Immature natural killer cell (primary cell): ENCODE measurements at regions not wholly inside any gene's neighbourhood (a gene's known extent, or its start where the extent isn't known, plus 50 kb on each side); places are given as distances from the start of the nearest gene placed in this dataset.

ENCODE experiments used
- DNase-seq, 3 donors: peaks; one replicate each; pipeline ENCODE4 v3.0.0; 2022; ENCODE audit warnings: mixed read lengths in 1 of 3
- H3K27ac Mint-ChIP-seq, 6 donors: one replicate each; pipeline ENCODE4 v1.8.0; 2020; ENCODE audit warnings: mixed read lengths in 6 of 6, mild to moderate bottlenecking in 5 of 6, inconsistent platforms in 4 of 6, moderate library complexity in 3 of 6
- H3K27me3 Mint-ChIP-seq, 3 donors: one replicate each; pipeline ENCODE4 v1.8.0; 2020 to 2021; ENCODE audit warnings: low read depth in 3 of 3, mild to moderate bottlenecking in 3 of 3, mixed read lengths in 3 of 3, moderate library complexity in 3 of 3, inconsistent platforms in 1 of 3
- H3K36me3 Mint-ChIP-seq, 3 donors: one replicate each; pipeline ENCODE4 v1.8.0; 2020; ENCODE audit warnings: mixed read lengths in 3 of 3, inconsistent platforms in 2 of 3, mild to moderate bottlenecking in 2 of 3
- H3K4me1 Mint-ChIP-seq, 2 donors: one replicate each; pipeline ENCODE4 v1.8.0; 2020; ENCODE audit warnings: inconsistent platforms in 2 of 2, mild to moderate bottlenecking in 2 of 2, mixed read lengths in 2 of 2, moderate library complexity in 1 of 2
- H3K4me3 Mint-ChIP-seq, 5 donors: one replicate each; pipeline ENCODE4 v1.8.0; 2020; ENCODE audit warnings: mild to moderate bottlenecking in 5 of 5, mixed read lengths in 5 of 5, inconsistent platforms in 3 of 5, moderate library complexity in 3 of 5
- H3K9me3 Mint-ChIP-seq, 6 donors: one replicate each; pipeline ENCODE4 v1.8.0; 2020; ENCODE audit warnings: mild to moderate bottlenecking in 6 of 6, mixed read lengths in 6 of 6, inconsistent platforms in 4 of 6, moderate library complexity in 3 of 6

- H3K36me3 Mint-ChIP-seq: no peaks in the 10 kb centered on the region
These were observed 153.6 kb downstream of the VEGFA start for GRCh38 chr6:43923376-43924221.

GRCh38 chr6:43922426-43923375 lies 152.7 kb downstream of the VEGFA start:
- DNase-seq: no peak
- H3K27me3 Mint-ChIP-seq: peaks cover 11 to 17% (median 16%) of the 10 kb centered on the region in 3 donors
- peaks cover 31 to 39% of the 10 kb centered on the region in 2 donors for H3K4me1 Mint-ChIP-seq
- H3K36me3 Mint-ChIP-seq: no peaks in the 10 kb centered on the region
- peak overlapping the region in 2 of 5 donors; percentile 24 to 43 for H3K4me3 Mint-ChIP-seq
- H3K9me3 Mint-ChIP-seq: no peaks in the 10 kb centered on the region
- H3K27ac Mint-ChIP-seq: no peak overlapping the region

More at GRCh38 chr6:43923376-43924221, 153.6 kb downstream of the VEGFA start:
- no peak for DNase-seq
- Mint-ChIP-seq H3K27ac (peak overlapping the region in 4 of 6 donors; percentile 12 to 74 (median 62)), H3K9me3 (no peaks in the 10 kb centered on the region), H3K27me3 (peaks cover 11 to 17% (median 14%) of the 10 kb centered on the region in 3 donors), H3K4me1 (peaks cover 33 to 45% of the 10 kb centered on the region in 2 donors), H3K4me3 (peak overlapping the region; percentile 59 to 77 (median 75))

DNA sequence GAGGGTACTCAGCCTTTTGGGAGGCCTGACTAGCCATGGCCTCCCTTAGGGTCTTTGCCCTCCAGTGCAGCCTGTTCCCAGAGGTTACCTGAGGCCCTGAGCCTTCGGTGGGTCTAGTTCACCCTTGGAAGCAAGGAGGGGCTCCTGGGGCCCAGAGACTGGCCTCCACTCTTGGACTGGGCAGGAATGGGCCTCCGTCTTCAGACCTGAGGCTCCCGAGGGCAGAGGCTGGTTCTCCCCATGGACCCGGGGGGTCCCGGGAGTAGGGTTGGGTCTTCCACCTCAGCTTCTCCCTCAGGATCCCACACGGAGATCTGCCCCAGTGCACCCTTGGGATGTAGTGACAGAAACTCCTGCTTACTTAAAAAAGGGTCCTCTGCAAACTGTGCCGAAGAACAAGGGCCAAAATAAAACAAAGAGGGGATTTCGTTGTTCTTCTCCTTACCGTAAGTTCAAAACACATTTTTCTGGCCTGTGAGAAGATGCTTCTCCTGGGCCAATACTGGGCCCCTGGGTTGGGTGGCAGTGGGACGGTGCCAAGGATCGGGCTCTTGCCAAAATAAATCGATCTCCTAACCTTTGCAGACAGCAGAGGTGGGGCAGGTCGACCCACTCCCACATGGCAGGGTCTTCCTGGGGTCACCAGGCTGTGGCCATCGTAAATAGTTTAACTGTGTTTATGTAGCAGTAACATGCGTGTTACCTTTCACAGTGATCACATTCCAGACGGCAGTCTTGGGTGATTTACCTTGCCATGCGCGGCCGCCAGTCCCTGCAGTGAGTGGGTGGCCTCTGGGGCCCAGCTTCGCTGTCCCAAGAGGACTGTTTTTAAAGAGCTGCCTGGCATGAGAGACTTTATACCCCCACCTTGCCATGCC lies 151.8 kb downstream of the VEGFA start:
- H3K27ac Mint-ChIP-seq: no peak overlapping the region
- H3K36me3 Mint-ChIP-seq: no peaks in the 10 kb centered on the region
- no peaks in the 10 kb centered on the region for H3K9me3 Mint-ChIP-seq
- H3K27me3 Mint-ChIP-seq: peaks cover 11 to 17% (median 15%) of the 10 kb centered on the region in 3 donors
- H3K4me1 Mint-ChIP-seq: peaks cover 30% of the 10 kb centered on the region in 2 donors
- no peak for DNase-seq
- H3K4me3 Mint-ChIP-seq: no peak overlapping the region

DNA sequence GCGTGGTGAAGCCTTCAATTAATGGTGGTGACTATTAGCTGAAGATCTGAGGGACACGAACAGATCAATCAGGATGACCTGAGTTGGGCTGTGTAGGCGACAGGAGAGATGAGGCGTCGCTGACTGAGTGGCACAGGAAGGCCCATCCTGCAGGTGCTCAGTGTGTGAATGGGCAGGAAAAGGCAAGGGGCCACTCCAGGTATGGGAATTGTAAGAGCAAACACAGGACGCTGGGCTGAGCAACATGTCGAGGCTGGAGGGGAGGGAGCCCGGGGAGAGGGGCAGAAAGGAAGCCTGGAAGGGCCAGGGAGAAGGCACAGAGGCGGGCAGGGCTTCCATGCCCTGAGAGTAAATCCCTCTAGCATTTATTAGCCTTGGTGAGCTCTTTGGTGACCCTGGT lies 151.0 kb downstream of the VEGFA start:
- no peak for DNase-seq
- peak overlapping the region in 1 of 6 donors; percentile 29 for H3K27ac Mint-ChIP-seq
- no peak overlapping the region for H3K4me3 Mint-ChIP-seq
- peaks cover 26 to 29% of the 10 kb centered on the region in 2 donors for H3K4me1 Mint-ChIP-seq
- peaks cover 11 to 17% (median 17%) of the 10 kb centered on the region in 3 donors for H3K27me3 Mint-ChIP-seq
- no peaks in the 10 kb centered on the region for H3K9me3 Mint-ChIP-seq
- H3K36me3 Mint-ChIP-seq: no peaks in the 10 kb centered on the region

DNA sequence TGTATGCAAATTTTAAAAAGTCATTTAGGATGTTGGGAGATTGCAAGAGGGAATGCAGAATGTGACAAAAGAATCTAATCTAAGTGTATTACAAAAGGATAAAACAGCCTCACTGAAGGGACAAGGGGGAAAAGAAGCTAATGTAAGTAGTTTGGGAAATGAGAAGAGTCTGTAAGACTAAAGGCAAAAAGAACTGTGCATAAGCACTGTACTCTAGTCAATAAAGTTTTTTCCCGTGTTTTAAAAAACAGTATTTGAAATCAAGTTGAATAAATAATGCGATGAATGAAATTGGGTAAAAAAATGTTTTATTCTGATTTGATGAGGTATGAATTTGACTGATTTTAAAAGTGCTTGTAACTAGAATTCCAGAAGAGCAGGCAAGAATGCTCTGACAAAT lies 149.8 kb downstream of the VEGFA start:
- no peak overlapping the region for H3K4me3 Mint-ChIP-seq
- DNase-seq: no peak
- no peak overlapping the region for H3K27ac Mint-ChIP-seq
- H3K9me3 Mint-ChIP-seq: no peaks in the 10 kb centered on the region
- H3K36me3 Mint-ChIP-seq: no peaks in the 10 kb centered on the region
- peaks cover 18 to 21% of the 10 kb centered on the region in 2 donors for H3K4me1 Mint-ChIP-seq
- H3K27me3 Mint-ChIP-seq: peaks cover 11 to 17% (median 14%) of the 10 kb centered on the region in 3 donors

- Mint-ChIP-seq H3K4me3 (no peak overlapping the region), H3K27ac (no peak overlapping the region), H3K4me1 (peaks cover under 1 to 3% of the 10 kb centered on the region in 2 donors), H3K9me3 (no peaks in the 10 kb centered on the region), H3K36me3 (no peaks in the 10 kb centered on the region), H3K27me3 (peaks cover 5 to 14% (median 10%) of the 10 kb centered on the region in 3 donors)
- DNase-seq: no peak
These were observed 147.9 kb downstream of the VEGFA start for GRCh38 chr6:43917878-43918382.

GRCh38 chr6:43916924-43917877 lies 147.2 kb downstream of the VEGFA start:
- H3K4me1 Mint-ChIP-seq: no peaks in the 10 kb centered on the region
- H3K36me3 Mint-ChIP-seq: no peaks in the 10 kb centered on the region
- H3K4me3 Mint-ChIP-seq: no peak overlapping the region
- H3K27ac Mint-ChIP-seq: no peak overlapping the region
- peaks cover 5 to 14% (median 10%) of the 10 kb centered on the region in 3 donors for H3K27me3 Mint-ChIP-seq
- no peak for DNase-seq
- no peaks in the 10 kb centered on the region for H3K9me3 Mint-ChIP-seq

DNA sequence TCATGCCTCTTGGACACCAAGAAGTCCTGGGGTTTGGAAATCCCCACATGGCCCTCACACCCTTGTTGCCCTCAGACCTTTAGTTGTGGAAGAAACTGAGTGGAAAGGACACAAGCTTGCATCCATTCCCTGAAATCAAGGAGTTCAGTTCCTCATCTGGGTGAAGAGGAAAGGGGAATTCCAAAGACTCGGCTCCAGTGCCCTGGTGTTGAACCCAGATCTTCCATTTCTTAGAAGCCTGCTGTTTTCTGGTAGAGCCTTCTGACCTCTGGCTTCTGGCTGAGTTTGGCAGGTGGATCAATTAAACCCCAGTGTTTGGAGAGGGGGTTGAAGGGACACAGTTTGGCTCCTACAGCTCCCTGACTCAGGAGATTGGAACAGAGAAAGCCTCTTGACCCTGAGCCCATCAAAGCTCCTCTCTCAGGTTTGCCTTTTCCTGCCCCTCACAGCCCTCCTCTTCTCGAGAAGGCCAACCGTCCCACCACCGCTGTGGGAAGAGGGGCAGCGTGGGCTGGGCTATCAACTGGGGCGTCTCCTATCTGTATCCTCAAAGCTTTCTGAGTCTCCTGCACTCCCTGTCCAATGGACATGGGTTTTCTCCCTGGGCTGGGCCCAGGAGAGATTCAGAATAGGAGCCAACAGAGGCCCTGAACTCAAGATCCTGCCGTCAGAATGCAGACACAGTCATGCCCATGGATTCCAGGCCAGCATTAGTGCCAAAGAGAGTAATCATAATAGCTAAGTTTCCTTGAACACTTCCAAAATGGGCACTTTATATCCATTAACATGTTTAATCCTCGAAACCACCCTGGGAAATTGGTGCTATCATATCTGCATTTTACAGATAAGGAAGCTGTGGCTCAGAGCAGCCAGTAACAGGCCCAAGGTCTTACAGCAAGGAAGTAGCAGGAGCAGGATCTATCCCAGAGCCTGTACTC lies 146.2 kb downstream of the VEGFA start:
- DNase-seq: no peak
- H3K4me3 Mint-ChIP-seq: no peak overlapping the region
- no peaks in the 10 kb centered on the region for H3K9me3 Mint-ChIP-seq
- H3K4me1 Mint-ChIP-seq: no peaks in the 10 kb centered on the region
- H3K36me3 Mint-ChIP-seq: no peaks in the 10 kb centered on the region
- H3K27me3 Mint-ChIP-seq: peaks cover 5 to 14% (median 9%) of the 10 kb centered on the region in 3 donors
- no peak overlapping the region for H3K27ac Mint-ChIP-seq

DNA sequence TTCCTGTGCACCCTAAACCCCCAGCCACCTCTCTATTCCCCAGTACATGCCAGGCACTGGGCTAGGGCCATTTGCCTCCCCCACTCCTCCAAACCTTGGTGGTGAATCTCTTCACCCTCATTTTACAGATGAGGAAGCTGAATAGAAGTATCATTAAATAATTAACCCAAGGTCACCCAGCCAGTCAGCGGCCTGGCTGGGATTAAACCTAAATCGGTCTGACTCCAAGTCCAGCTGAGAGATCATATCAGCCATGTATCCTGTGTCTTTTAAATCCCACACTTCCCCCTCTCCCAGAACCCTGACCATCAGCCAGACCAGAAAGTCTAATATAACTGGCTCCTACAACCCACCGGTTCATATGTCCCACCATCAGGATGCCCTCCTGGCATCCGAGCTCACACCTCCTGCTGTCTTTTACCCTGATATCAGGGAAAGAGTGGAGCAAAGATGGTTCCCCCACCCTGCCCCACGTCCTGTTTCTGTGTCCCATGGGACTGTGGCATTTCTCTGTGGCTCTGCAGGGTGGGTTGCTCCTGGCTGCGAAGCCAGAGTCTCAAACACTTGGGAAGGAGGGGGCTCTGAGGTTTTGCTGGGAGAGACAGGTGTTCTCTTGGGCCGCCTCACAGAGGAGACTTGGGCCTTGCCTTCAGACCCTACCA lies 145.3 kb downstream of the VEGFA start:
- Mint-ChIP-seq H3K4me1 (no peaks in the 10 kb centered on the region), H3K27ac (no peak overlapping the region), H3K36me3 (no peaks in the 10 kb centered on the region), H3K27me3 (peaks cover 1 to 11% (median 9%) of the 10 kb centered on the region in 3 donors), H3K9me3 (no peaks in the 10 kb centered on the region), H3K4me3 (no peak overlapping the region)
- DNase-seq: no peak

DNA sequence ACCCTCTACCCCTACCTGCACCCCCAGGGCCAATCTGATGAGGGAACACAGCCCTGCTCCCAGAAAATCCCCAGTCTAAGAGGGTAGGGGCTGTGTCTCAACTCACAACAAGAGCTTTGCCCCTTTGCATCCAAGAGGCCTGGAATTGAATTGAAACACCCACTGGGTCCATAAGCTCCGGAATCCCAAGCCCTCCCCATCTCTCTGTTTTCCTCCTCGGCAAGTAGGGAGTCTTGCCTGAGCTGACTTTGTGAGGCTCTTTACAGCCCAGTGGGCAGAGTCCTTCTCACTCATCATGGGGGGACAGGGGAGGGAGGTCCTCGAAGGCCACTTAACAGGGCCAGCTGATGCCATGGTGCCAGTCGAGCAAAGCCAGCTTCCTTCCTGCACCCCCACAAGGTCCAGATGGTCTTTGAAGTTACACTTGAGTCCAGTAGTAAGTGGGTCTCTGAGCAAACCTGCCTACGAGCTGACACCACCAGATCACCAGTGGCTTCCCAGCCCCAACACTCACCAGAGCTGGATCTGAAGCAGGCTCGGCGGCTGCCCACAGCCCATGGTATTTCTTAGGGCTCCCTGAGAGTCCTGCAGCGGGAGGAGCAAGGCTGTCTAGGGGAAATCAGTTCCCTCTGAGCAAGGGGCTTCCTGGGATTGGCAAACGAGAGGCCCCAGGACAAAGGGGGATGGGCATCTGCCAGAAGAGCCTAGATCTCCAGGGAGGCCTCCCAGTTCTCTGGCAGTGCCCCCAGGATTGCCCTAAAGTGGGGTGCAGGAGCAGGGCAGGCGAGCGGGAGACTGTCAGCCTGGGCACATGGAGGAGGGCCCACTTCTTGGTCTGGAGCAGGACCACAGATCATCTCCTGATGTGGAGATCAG lies 144.5 kb downstream of the VEGFA start:
- DNase-seq: no peak
- H3K9me3 Mint-ChIP-seq: no peaks in the 10 kb centered on the region
- peaks cover 1 to 6% (median 4%) of the 10 kb centered on the region in 3 donors for H3K27me3 Mint-ChIP-seq
- H3K4me3 Mint-ChIP-seq: no peak overlapping the region
- H3K36me3 Mint-ChIP-seq: no peaks in the 10 kb centered on the region
- H3K4me1 Mint-ChIP-seq: no peaks in the 10 kb centered on the region
- H3K27ac Mint-ChIP-seq: no peak overlapping the region
